GM19455 (cell line): ENCODE measurements at regions not wholly inside any gene's neighbourhood (a gene's known extent, or its start where the extent isn't known, plus 50 kb on each side); places are given as distances from the start of the nearest gene placed in this dataset.
A peak's percentile ranks its signal among the peaks of the same experiment; 100 is the strongest.

Source experiments
- ATAC-seq: cut with Tn5 transposase; IDR thresholded peaks from one replicate; pipeline ENCODE4 v1.9.1; 2021; ENCODE audit not compliant: unreplicated experiment

- no peak for ATAC-seq
Measured at GRCh38 chr3:151990696-151991376, 117.4 kb downstream of the SUCNR1 start.

- no peak for ATAC-seq
Measured at GRCh38 chr3:151992326-151993041, 119.0 kb downstream of the SUCNR1 start.

- no peak for ATAC-seq
Measured at GRCh38 chr3:151995091-151995490, 121.6 kb downstream of the SUCNR1 start.

- no peak for ATAC-seq
Measured at GRCh38 chr3:151998744-151999143, 125.3 kb downstream of the SUCNR1 start.

GRCh38 chr3:151999936-152000335 is 126.5 kb downstream of the SUCNR1 start:
- no peak for ATAC-seq

GRCh38 chr3:152011812-152012735 is 138.6 kb downstream of the SUCNR1 start:
- ATAC-seq: no peak

- no peak for ATAC-seq
Measured at GRCh38 chr3:152019508-152019907, 146.1 kb downstream of the SUCNR1 start.

GRCh38 chr3:152021951-152022461 is 148.6 kb downstream of the SUCNR1 start:
- no peak for ATAC-seq

GRCh38 chr3:152026033-152026556 is 152.7 kb downstream of the SUCNR1 start:
- no peak for ATAC-seq

GRCh38 chr3:152030320-152030719 is 156.9 kb downstream of the SUCNR1 start:
- no peak for ATAC-seq

- ATAC-seq: no peak
Measured at GRCh38 chr3:152031321-152031720, 157.9 kb downstream of the SUCNR1 start.

GRCh38 chr3:152037297-152037696 is 163.9 kb downstream of the SUCNR1 start:
- ATAC-seq: no peak

GRCh38 chr3:152037953-152038352 is 164.5 kb downstream of the SUCNR1 start:
- no peak for ATAC-seq

GRCh38 chr3:152038490-152038889 is 165.0 kb downstream of the SUCNR1 start:
- no peak for ATAC-seq

- peak; percentile 99 for ATAC-seq
Measured at GRCh38 chr3:152039887-152040286, 166.4 kb downstream of the SUCNR1 start.

- peak; percentile 25 for ATAC-seq
Measured at GRCh38 chr3:152040319-152040718, 166.9 kb downstream of the SUCNR1 start.

GRCh38 chr3:152043620-152044019 is 170.2 kb downstream of the SUCNR1 start:
- no peak for ATAC-seq

GRCh38 chr3:152046280-152046679 is 172.8 kb downstream of the SUCNR1 start:
- ATAC-seq: no peak

- ATAC-seq: no peak
Measured at GRCh38 chr3:152047465-152047864, 174.0 kb downstream of the SUCNR1 start.

- ATAC-seq: no peak
Measured at GRCh38 chr3:152048831-152049230, 175.4 kb downstream of the SUCNR1 start.

GRCh38 chr3:152050903-152051302 is 177.5 kb downstream of the SUCNR1 start:
- ATAC-seq: no peak
